G401 (cell line): ENCODE measurements at regions not wholly inside any gene's neighbourhood (a gene's known extent, or its start where the extent isn't known, plus 50 kb on each side); places are given as distances from the start of the nearest gene placed in this dataset.
"Not testable (repeated sequence)": the region's sequence is repeated elsewhere in the genome, so short reads cannot be mapped to it uniquely, and the experiment has no call there.

ENCODE experiments used
- DNase-seq: peaks from one replicate; pipeline ENCODE4 v3.0.0-alpha.2; 2015; ENCODE audit warnings: low spot score
- in situ Hi-C: cut with HindIII; loops from 2 replicates; pipeline ENCODE4 v1.10.0; 2016; ENCODE audit warnings: low sequenced_read_pairs, mixed read lengths

DNA sequence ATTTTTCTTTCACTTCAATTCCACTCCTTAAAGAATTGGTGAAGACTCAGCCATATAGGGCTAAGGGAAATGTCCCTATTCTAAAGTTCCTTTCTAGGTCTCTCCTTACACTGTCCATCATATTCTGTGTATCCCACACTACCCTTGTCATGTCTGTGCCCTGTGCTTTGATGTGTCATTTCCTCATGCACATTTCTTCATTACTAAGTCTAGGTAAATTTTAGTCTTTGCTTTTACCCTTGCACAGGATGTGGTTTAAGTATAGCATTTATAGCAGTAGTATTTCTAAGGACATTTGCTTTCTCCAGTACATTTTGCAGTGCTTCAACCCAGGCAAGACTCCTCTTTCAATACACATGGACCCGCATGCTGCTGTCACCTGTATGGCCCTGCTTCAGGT is 221.5 kb upstream of the ACVR2A start:
- in situ Hi-C loops = no loop called here
- no peak for DNase-seq

- in situ Hi-C loops = no loop called here
- DNase-seq = no peak
Observed at GRCh38 chr2:147621656-147622197, 223.1 kb upstream of the ACVR2A start.

- DNase-seq = no peak
- in situ Hi-C loops = no loop called here
Observed at GRCh38 chr2:147619808-147620207, 225.0 kb upstream of the ACVR2A start.

GRCh38 chr2:147615726-147616125 is 229.1 kb upstream of the ACVR2A start:
- in situ Hi-C loops = no loop called here
- no peak for DNase-seq

DNA sequence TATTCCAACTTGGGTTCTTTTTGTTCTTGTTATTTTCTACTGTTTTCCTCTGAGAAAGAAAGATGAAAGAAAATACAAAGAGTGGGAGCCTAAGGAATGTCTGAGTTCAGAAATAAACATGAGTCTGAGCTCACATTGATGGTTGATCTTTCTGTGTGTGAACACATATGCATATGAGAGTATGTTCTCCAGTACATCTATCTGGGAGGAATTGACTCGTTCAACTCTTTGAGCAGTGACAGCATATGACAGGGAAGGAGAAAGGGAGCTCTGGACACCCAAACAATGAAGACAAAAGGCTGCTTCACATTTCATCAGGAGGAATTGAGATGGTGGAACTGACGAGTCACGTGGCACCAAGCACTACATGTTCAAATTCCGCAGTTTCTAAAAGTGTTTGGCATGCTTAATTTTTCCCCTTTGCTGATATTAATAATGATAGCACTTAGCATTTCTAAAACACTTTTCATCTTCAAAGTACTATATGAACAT is 229.8 kb upstream of the ACVR2A start:
- DNase-seq = no peak
- in situ Hi-C loops = no loop called here

GRCh38 chr2:147614471-147614870 is 230.4 kb upstream of the ACVR2A start:
- in situ Hi-C loops = no loop called here
- no peak for DNase-seq

DNA sequence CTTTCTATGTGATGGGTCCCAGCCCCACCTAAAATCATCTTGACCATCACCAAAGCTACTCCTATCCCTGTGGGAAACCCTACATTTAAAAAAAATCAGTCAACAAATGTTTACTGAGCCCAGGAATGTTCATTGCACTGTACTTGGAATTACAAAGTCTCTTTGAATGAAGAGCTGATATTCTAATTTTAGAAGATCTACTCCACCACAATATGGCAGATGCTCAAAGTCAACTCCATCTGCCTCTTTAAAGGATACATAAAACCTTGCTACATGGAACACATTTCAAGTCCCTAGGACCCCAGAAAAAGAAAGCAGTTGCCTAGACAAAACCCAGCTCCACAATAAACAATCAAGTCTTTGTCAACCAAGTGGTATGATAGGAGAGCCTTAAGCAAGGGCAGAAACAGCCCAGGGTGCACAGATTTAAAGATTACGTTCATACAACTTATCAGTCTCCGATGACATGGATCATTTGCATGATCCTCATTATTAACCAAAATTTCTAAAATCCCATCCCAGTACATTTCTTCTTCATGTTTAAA is 234.3 kb upstream of the ACVR2A start:
- in situ Hi-C loops = no loop called here
- DNase-seq = no peak

DNA sequence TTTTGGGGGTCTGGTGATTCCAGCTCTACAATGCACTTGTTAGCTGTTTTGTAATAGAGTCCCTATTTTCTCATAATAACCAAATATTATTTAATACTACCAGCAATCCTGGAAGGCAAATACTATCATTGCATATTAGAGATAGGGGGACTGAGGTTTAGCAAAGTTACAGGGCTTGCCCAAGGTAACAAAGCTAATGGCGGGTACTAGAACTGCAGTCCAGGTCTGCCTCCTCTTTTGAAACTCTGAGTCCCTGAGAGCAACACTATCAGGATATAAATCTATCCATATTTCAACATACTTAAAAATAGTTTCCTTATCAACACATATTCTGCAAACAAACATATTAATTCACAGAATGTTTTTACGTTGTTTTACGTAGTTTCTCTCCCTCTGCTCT is 235.5 kb upstream of the ACVR2A start:
- DNase-seq = no peak
- in situ Hi-C loops = no loop called here

GRCh38 chr2:147607379-147607778 is 237.4 kb upstream of the ACVR2A start:
- in situ Hi-C loops = no loop called here
- no peak for DNase-seq

GRCh38 chr2:147603876-147604275 is 241.0 kb upstream of the ACVR2A start:
- in situ Hi-C loops = no loop called here
- DNase-seq = no peak

DNA sequence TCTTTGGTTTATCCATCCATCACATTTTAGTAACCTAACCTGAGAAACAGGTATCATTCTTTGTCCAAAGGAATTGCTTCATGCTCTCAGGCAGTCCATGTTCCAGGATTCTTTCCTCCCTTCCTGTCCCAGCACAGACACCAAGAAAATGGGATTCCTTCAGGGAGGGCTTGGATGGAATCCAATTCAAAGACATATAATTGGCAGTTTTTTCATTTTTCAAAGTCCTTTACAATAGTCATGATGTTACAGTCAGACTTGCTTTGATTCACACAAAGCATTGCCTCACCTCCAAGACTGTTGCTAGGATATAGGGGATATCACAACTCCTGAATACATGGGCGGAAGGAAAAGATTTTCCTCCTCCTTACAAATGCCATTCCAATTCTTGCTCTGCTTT is 241.4 kb upstream of the ACVR2A start:
- in situ Hi-C loops = no loop called here
- no peak for DNase-seq

DNA sequence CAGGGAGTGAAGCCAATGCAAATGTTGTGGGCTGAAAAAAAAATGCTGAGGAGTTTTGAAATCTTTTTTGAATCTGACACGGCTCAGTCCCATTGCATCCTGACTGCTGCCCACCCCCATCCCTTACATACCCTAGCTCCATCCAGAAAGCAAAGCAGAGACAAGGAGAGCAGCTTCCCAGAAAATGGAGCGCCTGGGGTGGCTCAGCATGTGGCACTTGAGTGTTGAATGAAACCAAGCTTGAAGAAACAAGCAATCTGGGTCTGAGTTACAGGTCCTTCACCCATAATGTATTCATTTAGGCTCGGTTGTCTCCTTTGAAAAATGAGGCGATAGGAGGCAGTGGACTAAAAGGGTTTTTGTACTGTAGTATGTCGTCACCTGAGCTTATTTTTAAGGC is 244.2 kb upstream of the ACVR2A start:
- no peak for DNase-seq
- in situ Hi-C loops = no loop called here

DNA sequence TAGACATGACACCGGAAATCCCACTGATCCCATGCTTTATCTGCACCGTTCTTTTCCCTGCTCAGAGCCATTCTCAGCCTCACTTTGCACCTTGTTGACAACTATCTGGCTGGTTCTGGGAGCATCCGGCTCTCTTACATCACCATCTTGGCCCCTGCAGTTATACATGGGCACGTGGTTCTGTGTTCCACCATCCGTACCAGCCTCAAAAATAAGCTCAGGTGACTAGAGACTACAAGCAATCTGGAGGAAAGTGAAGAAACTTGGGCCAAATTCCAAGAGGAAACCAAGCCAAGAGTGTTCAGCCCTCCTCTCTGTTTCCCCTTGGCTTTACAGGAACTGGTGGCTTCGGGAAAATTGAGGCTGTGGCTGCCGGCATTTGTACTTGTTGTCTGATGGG is 244.6 kb upstream of the ACVR2A start:
- no peak for DNase-seq
- in situ Hi-C loops = no loop called here

GRCh38 chr2:147595200-147595599 is 249.6 kb upstream of the ACVR2A start:
- in situ Hi-C loops = no loop called here
- DNase-seq = no peak

- in situ Hi-C loops = no loop called here
- DNase-seq = no peak
Observed at GRCh38 chr2:147594038-147594437, 250.8 kb upstream of the ACVR2A start.

DNA sequence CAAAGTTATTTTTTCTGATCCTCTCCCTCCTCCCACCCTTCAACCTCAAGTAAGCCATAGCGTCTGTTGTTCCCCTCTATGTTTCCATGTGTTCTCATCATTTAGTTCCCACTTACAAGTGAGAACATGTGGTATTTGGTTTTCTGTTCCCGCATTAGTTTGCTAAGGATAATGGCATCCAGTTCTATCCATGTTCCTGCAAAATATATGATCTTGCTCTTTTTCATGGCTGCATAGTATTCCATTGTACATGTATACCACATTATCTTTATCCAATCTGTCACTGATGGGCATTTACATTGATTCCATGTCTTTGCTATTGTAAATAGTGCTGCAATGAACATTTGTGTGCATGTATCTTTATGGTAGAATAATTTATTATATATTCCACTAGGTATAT is 252.0 kb upstream of the ACVR2A start:
- DNase-seq, in situ Hi-C loops: not testable (repeated sequence)

GRCh38 chr2:147589127-147589526 is 255.7 kb upstream of the ACVR2A start:
- in situ Hi-C loops = no loop called here
- DNase-seq = no peak

DNA sequence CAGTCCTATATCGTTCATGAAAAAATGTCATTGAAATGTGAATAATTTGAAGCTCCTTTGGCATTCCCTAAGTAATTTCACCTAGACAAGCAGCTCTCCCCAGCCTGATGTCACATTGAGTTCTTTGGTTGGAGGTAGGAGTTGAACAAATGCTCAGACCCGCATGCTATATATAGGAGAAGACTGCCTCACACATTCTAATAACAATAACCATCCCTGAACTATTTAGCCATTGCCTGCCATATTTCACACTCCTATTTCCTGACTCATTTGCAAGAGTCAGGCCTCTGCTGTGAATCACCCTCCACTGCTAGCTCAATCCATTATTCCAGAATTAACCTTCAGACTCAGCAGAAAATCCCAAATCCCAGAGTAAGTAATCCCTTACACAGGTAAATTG is 256.6 kb upstream of the ACVR2A start:
- no peak for DNase-seq
- in situ Hi-C loops = no loop called here

- DNase-seq = no peak
- in situ Hi-C loops = no loop called here
Observed at GRCh38 chr2:147578529-147578928, 266.3 kb upstream of the ACVR2A start.

DNA sequence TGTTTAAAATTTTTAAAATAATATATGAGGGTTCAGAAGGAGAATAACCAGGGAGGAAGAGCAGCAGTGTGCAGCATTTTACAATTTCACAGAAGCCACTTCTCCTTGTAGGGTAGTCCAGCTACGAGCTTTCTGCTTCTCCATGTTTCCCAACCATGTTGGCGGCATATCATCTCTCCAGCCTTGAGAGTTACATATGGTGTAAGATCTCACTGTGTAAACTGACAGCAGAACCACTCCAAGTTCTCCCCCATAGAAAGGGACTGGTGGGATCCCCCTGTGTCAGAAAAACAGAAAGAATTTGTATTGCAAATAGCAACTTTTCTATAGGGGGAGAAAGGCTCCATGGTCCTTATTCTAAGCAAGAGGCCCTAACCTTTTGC is 266.8 kb upstream of the ACVR2A start:
- in situ Hi-C loops = no loop called here
- no peak for DNase-seq

DNA sequence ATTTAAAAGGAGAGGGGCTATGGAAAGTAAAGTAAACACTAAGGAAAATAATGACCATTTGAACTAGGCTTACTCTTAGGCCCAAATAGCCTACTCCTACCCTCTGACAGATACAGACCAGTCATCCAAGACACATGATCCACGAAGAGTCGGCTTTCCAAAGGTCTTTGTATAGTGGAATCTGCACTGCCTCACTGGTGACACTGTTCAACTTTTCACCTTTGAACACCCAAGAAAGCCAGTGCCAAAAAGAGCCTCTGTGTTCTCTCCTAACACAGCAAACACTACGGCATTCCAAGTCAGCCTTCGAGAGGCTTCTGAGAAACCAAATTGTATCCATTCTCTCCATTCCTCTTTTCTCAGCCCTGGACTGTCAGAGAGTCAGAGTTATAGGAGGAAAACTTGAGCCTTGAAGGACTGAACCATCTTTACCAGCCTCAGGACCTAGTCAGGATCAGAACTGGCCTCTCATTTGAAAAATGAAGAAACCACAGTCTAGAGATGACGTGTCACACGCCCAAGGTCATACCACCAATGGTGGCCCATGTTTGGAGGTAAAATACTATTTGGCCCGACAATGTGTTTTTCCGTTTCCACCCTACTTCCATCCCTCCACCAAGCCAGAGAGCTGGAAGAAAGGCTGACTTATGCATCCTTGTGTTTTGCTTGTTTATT is 267.4 kb upstream of the ACVR2A start:
- in situ Hi-C loops = no loop called here
- DNase-seq = no peak
